Panc1 (cell line): ENCODE measurements at regions not wholly inside any gene's neighbourhood (a gene's known extent, or its start where the extent isn't known, plus 50 kb on each side); places are given as distances from the start of the nearest gene placed in this dataset.

Experiments used
- CTCF ChIP-seq: fragments of 450-650 bp; IDR thresholded peaks from 2 replicates; pipeline ENCODE4 v1.5.1; 2017; ENCODE audit warnings: mild to moderate bottlenecking
- POLR2AphosphoS5 ChIP-seq: IDR thresholded peaks from 2 replicates; pipeline ENCODE4 v1.6.1; 2012; ENCODE audit warnings: mild to moderate bottlenecking, low read depth, low read length, moderate library complexity
- REST ChIP-seq, 2 experiments: IDR thresholded peaks; 2 replicates each; pipeline ENCODE4 v1.6.1; 2011 to 2012; ENCODE audit warnings: low read depth in 2 of 2, control low read depth in 1 of 2, low read length in 1 of 2, mild to moderate bottlenecking in 1 of 2, moderate library complexity in 1 of 2; ENCODE audit not compliant: insufficient read depth in 1 of 2
- SIN3A ChIP-seq: IDR thresholded peaks from 2 replicates; pipeline ENCODE4 v1.6.1; 2012; ENCODE audit warnings: low read depth, mild to moderate bottlenecking, low read length, moderate library complexity, borderline replicate concordance; ENCODE audit not compliant: insufficient read depth

- no peak for TF ChIP-seq CTCF
- TF ChIP-seq POLR2AphosphoS5: no peak
- no peak for TF ChIP-seq REST (IDR thresholded peaks at IDR 0.05; ENCODE audit: insufficient read depth in 1 of 2, low read depth in 2 of 2, low read length in 1 of 2)
- TF ChIP-seq SIN3A: no peak
These were observed 285.4 kb upstream of the MKI67 start for GRCh38 chr10:128411643-128412042.
